ENCODE measurements at regions not wholly inside any gene's neighbourhood (a gene's known extent, or its start where the extent isn't known, plus 50 kb on each side); places are given as distances from the start of the nearest gene placed in this dataset.

DNA sequence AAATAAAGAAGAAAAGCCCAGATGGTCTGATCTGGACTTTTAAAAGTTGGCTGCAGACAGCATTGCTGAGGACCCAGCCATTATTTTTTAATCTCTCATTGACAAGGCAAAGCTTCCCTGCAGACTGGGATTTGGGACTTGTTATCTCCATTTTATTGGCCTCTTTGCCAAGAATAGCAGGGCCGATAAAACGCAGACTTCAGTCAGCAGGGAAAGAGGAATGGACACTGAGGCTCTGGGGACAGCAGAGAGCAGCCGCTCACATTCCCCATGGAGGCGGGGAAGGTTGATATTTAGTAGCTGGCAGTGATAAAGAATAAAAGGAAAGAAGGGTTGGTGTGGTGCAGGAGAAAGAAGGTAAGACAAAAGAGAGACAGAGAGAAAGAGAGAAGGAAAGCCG, 350.1 kb upstream of the PIK3C3 start:
- Histone ChIP-seq H3K36me3 (no peaks in the 10 kb centered on the region), H3K9me3 (no peaks in the 10 kb centered on the region), H3K4me1 (no peaks in the 10 kb centered on the region), H3K4me3 (no peak overlapping the region), H3K27ac (no peak overlapping the region), H3K27me3 (no peaks in the 10 kb centered on the region)
- 80 to 86% methylated on average over 5 of the region's 5 CpGs for WGBS, 2 donors
- DNase-seq (no peak), ATAC-seq (ENCODE audit: low FRiP score in 2 of 2) (no peak)
- TF ChIP-seq POLR2AphosphoS5 (IDR thresholded peaks at IDR 0.05), result no peak
- TF ChIP-seq, protein P1, sequence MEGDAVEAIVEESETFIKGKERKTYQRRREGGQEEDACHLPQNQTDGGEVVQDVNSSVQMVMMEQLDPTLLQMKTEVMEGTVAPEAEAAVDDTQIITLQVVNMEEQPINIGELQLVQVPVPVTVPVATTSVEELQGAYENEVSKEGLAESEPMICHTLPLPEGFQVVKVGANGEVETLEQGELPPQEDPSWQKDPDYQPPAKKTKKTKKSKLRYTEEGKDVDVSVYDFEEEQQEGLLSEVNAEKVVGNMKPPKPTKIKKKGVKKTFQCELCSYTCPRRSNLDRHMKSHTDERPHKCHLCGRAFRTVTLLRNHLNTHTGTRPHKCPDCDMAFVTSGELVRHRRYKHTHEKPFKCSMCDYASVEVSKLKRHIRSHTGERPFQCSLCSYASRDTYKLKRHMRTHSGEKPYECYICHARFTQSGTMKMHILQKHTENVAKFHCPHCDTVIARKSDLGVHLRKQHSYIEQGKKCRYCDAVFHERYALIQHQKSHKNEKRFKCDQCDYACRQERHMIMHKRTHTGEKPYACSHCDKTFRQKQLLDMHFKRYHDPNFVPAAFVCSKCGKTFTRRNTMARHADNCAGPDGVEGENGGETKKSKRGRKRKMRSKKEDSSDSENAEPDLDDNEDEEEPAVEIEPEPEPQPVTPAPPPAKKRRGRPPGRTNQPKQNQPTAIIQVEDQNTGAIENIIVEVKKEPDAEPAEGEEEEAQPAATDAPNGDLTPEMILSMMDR (IDR thresholded peaks at IDR 0.05), result no peak
- no peak for TF ChIP-seq POLR2A (IDR thresholded peaks at IDR 0.05)
- TF ChIP-seq EP300 (IDR thresholded peaks at IDR 0.05), result no peak

DNA sequence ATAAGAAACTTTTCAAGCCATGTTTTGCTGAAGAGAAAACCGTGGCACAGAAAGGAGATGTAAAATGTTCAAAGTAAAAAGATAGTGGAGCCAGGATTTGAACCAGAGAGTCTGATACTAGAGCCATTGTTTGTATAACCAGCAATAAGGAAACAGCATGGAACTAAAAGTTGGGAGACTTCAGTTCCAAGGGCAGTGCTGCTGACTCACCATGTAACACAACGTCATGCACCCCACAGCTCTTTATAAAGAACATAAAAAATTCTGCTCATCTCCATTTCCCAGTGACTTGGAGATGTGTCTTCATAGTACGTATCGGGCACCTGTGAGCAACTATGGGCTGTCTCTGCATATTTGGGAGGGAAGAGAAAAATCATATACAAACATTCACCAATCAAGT, 353.0 kb upstream of the PIK3C3 start:
- TF ChIP-seq, protein P1 (IDR thresholded peaks at IDR 0.05), result no peak
- TF ChIP-seq POLR2AphosphoS5 (IDR thresholded peaks at IDR 0.05), result no peak
- no peak for TF ChIP-seq POLR2A (IDR thresholded peaks at IDR 0.05)
- no peak for TF ChIP-seq EP300 (IDR thresholded peaks at IDR 0.05)
- 85 to 86% methylated on average over 4 of the region's 4 CpGs for WGBS, 2 donors
- no peaks in the 10 kb centered on the region for H3K27me3 ChIP-seq
- H3K36me3 ChIP-seq, result no peaks in the 10 kb centered on the region
- ATAC-seq (ENCODE audit: low FRiP score in 2 of 2) (no peak), DNase-seq (no peak)
- H3K4me3 ChIP-seq, result no peak overlapping the region
- H3K27ac ChIP-seq, result no peak overlapping the region
- no peaks in the 10 kb centered on the region for H3K9me3 ChIP-seq
- no peaks in the 10 kb centered on the region for H3K4me1 ChIP-seq

DNA sequence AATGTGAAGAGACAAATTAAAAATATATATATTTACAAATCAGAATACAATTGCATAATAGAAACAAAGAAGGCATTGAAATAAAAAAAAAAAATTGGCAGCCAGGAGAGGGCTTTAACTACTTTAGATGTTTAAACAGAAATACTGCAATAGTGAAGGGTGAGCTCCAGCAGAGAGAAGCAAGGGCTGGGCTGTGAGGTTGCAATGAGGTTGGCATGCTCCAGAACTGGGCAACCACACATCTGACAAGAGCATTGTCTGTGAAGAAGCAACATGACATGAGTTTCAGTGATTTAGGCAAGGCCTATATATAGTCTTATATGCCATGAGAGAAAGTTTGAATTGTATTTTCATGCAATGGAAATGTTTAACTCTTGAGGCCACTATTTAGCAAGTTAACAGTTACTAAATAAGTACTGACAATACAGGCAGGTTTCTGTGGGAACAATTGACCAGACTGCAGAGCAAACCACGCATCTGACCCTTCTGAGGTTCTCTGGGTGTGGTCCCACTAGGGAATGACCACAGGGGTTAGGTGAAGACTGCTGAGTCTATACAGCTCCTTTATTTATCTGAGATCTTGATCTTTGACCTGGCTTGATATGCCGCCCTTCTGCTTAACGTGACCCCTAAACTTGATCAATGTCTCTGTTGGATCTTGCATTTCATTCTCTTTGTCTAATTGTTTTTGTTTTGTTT, 354.2 kb upstream of the PIK3C3 start:
- no peak for ATAC-seq (ENCODE audit: low FRiP score in 2 of 2)
- 87 to 89% methylated on average over 3 of the region's 3 CpGs for WGBS, 2 donors
- no peak for DNase-seq
- Histone ChIP-seq H3K27ac (no peak overlapping the region), H3K27me3 (no peaks in the 10 kb centered on the region), H3K4me3 (no peak overlapping the region), H3K4me1 (no peaks in the 10 kb centered on the region), H3K36me3 (no peaks in the 10 kb centered on the region), H3K9me3 (no peaks in the 10 kb centered on the region)
- TF ChIP-seq, protein P1 (IDR thresholded peaks at IDR 0.05), result no peak
- TF ChIP-seq POLR2AphosphoS5 (IDR thresholded peaks at IDR 0.05), result no peak
- TF ChIP-seq EP300 (IDR thresholded peaks at IDR 0.05), result no peak

DNA sequence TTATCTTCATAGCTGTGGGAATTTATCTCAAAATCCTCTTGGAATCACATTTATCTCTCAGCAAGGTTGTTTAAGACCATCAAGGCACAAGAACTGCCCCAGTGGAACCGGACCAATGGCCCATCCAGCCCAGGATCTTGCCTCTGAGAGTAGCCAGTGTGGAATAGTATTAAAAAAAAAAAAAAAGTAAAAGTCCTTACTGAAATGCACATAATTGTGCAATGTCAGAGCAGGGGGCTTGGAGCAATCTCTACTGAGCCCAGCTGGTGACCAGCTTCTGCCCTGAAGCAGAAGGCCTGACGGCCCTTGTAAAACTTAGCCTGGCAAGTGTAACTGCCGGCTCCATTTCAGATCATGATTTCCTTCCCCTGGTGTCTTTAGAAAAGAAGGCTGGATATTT, 355.6 kb upstream of the PIK3C3 start:
- Histone ChIP-seq H3K4me3 (no peak overlapping the region), H3K36me3 (no peaks in the 10 kb centered on the region), H3K27me3 (no peaks in the 10 kb centered on the region), H3K9me3 (no peaks in the 10 kb centered on the region), H3K4me1 (no peaks in the 10 kb centered on the region), H3K27ac (no peak overlapping the region)
- 76 to 77% methylated on average over 3 of the region's 3 CpGs for WGBS, 2 donors
- TF ChIP-seq POLR2AphosphoS5 (IDR thresholded peaks at IDR 0.05) (no peak), POLR2A (IDR thresholded peaks at IDR 0.05) (no peak), EP300 (IDR thresholded peaks at IDR 0.05) (no peak)
- TF ChIP-seq, protein P1 (IDR thresholded peaks at IDR 0.05), result no peak
- DNase-seq (no peak), ATAC-seq (ENCODE audit: low FRiP score in 2 of 2) (no peak)

DNA sequence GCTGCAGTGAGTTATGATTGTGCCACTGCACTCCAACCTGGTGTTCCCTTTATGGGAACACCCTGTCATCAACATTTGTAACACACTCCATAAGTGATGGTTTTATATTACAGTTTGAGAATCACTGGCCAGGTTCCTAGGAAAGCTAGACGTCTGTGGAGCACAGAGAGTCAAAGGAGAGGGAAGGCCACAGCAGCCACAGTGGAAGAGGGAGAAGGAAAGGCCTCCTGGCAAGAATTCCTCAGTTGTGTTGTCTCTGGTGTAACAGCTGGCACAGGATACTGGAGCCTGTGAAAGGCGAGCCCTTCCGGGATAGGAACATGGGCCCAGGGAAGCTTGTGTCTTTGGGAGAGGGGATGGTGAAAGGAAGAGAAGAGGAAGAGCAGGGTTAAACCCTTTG, 360.5 kb upstream of the PIK3C3 start:
- no peak overlapping the region for H3K4me3 ChIP-seq
- TF ChIP-seq, protein P1 (IDR thresholded peaks at IDR 0.05), result no peak
- ATAC-seq (ENCODE audit: low FRiP score in 2 of 2), result no peak
- WGBS, 2 donors, result 69 to 74% methylated on average over 3 of the region's 3 CpGs
- H3K9me3 ChIP-seq, result no peaks in the 10 kb centered on the region
- DNase-seq, result no peak
- no peaks in the 10 kb centered on the region for H3K36me3 ChIP-seq
- H3K4me1 ChIP-seq, result no peaks in the 10 kb centered on the region
- H3K27ac ChIP-seq, result no peak overlapping the region
- no peaks in the 10 kb centered on the region for H3K27me3 ChIP-seq
